ENCODE measurements at regions not wholly inside any gene's neighbourhood (a gene's known extent, or its start where the extent isn't known, plus 50 kb on each side); places are given as distances from the start of the nearest gene placed in this dataset.

DNA sequence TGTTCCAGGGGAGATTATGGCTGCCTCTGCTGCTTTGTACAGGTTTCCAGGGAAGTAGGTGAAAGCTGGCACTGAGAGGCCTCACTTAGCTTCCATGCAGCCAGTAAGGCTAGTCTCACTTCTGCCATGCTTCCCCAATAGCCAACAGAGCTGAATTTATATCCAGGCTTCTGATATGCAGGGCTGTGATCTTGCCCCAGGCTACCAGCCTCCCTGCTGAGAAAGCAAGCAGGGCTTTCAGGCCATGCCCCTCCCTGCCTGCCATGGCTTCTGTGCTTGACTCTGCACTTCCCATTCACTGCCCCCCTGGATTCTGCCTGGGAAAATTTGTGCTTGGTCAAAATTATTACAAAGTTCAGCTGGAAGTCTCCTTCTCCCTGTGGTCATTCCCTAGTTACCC, 302.1 kb upstream of the FBXO33 start:
- Mint-ChIP-seq H3K4me1 (ENCODE audit: unreplicated experiment) (no peaks in the 10 kb centered on the region), H3K4me3 (no peak overlapping the region), H3K27me3 (no peaks in the 10 kb centered on the region), H3K9me3 (peaks cover 5% of the 10 kb centered on the region), H3K36me3 (no peaks in the 10 kb centered on the region), H3K27ac (no peak overlapping the region)
- DNase-seq (ENCODE audit: extremely low spot score, unreplicated experiment) = no peak
- TF ChIP-seq CTCF (conservative IDR thresholded peaks at IDR 0.05) = no peak

GRCh38 chr14:39733741-39734140, 301.5 kb upstream of the FBXO33 start:
- H3K27ac Mint-ChIP-seq = no peak overlapping the region
- no peak overlapping the region for H3K4me3 Mint-ChIP-seq
- no peaks in the 10 kb centered on the region for H3K27me3 Mint-ChIP-seq
- DNase-seq (ENCODE audit: extremely low spot score, unreplicated experiment) = no peak
- no peaks in the 10 kb centered on the region for H3K36me3 Mint-ChIP-seq
- H3K9me3 Mint-ChIP-seq = peaks cover 5% of the 10 kb centered on the region
- no peaks in the 10 kb centered on the region for H3K4me1 Mint-ChIP-seq (ENCODE audit: unreplicated experiment)
- no peak for TF ChIP-seq CTCF (conservative IDR thresholded peaks at IDR 0.05)

GRCh38 chr14:39731912-39732311, 299.7 kb upstream of the FBXO33 start:
- Mint-ChIP-seq H3K9me3 (no peaks in the 10 kb centered on the region), H3K4me1 (ENCODE audit: unreplicated experiment) (no peaks in the 10 kb centered on the region), H3K27ac (no peak overlapping the region), H3K27me3 (no peaks in the 10 kb centered on the region), H3K36me3 (no peaks in the 10 kb centered on the region), H3K4me3 (no peak overlapping the region)
- peak; percentile 34 for TF ChIP-seq CTCF (conservative IDR thresholded peaks at IDR 0.05)
- no peak for DNase-seq (ENCODE audit: extremely low spot score, unreplicated experiment)

- H3K27ac Mint-ChIP-seq = no peak overlapping the region
- no peak for TF ChIP-seq CTCF (conservative IDR thresholded peaks at IDR 0.05)
- H3K4me3 Mint-ChIP-seq = no peak overlapping the region
- no peaks in the 10 kb centered on the region for H3K4me1 Mint-ChIP-seq (ENCODE audit: unreplicated experiment)
- no peaks in the 10 kb centered on the region for H3K36me3 Mint-ChIP-seq
- H3K9me3 Mint-ChIP-seq = no peaks in the 10 kb centered on the region
- H3K27me3 Mint-ChIP-seq = no peaks in the 10 kb centered on the region
- no peak for DNase-seq (ENCODE audit: extremely low spot score, unreplicated experiment)
These were observed 294.3 kb upstream of the FBXO33 start for GRCh38 chr14:39726563-39726962.

DNA sequence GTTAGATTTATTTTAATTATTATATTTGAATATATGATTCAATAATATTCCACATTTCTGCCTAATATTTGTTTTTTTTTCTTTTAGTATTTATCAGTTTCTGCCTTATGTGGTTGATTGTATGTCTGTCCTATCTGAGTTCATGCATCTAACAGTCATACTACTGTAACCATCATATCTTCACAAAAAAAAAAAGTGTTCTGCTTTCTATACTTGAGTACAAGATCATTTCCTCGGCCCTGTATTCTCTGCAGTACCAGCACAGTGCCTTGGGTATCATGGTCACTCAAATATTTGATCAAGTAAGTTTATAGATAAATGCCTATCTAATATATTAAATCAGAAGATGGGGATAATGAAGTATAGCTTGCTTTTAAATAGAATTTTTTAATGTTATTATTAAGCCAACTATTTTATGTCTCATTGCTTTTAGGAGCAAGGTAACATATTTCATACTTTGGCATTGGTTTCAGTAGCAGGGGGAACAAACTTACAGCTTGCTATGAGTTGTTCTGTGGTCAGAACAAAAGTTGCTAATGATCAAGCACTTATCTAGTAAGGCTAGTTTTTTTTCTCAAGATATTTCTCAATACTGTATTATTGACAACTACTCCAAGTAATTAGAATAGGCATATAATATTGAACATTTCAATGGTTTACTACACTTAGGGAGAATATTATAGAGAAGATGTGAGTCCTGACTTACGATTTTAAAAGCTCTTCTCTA, 290.5 kb upstream of the FBXO33 start:
- Mint-ChIP-seq H3K27ac (no peak overlapping the region), H3K4me3 (no peak overlapping the region), H3K36me3 (no peaks in the 10 kb centered on the region), H3K4me1 (ENCODE audit: unreplicated experiment) (no peaks in the 10 kb centered on the region), H3K27me3 (no peaks in the 10 kb centered on the region), H3K9me3 (no peaks in the 10 kb centered on the region)
- DNase-seq (ENCODE audit: extremely low spot score, unreplicated experiment) = no peak
- TF ChIP-seq CTCF (conservative IDR thresholded peaks at IDR 0.05) = no peak

Measured in type B pancreatic cell (in vitro differentiated cells).